Nephron progenitor cell (in vitro differentiated cells): ENCODE measurements at regions not wholly inside any gene's neighbourhood (a gene's known extent, or its start where the extent isn't known, plus 50 kb on each side); places are given as distances from the start of the nearest gene placed in this dataset.

Source experiments
- DNase-seq: peaks from one replicate; pipeline ENCODE4 v3.0.0; 2021
- H3K27ac Mint-ChIP-seq: 2 replicates; pipeline ENCODE4 v1.8.0; 2021; ENCODE audit warnings: mild to moderate bottlenecking, moderate library complexity, mixed read lengths
- H3K27me3 Mint-ChIP-seq: 2 replicates; pipeline ENCODE4 v1.8.0; 2021; ENCODE audit warnings: mild to moderate bottlenecking, low read depth, mixed read lengths; ENCODE audit not compliant: poor library complexity
- H3K36me3 Mint-ChIP-seq: 2 replicates; pipeline ENCODE4 v1.8.0; 2021; ENCODE audit warnings: low read depth, mixed read lengths
- H3K4me1 Mint-ChIP-seq: 2 replicates; pipeline ENCODE4 v1.8.0; 2021; ENCODE audit warnings: mixed read lengths
- H3K4me3 Mint-ChIP-seq: 2 replicates; pipeline ENCODE4 v1.8.0; 2021; ENCODE audit warnings: mild to moderate bottlenecking, moderate library complexity, mixed read lengths
- H3K9me3 Mint-ChIP-seq: 2 replicates; pipeline ENCODE4 v1.8.0; 2021; ENCODE audit warnings: mild to moderate bottlenecking, moderate library complexity, mixed read lengths
- TF ChIP-seq, protein P1 (sequence below): fragments of 200-600 bp; sonication (generic); IDR thresholded peaks from 2 replicates; pipeline ENCODE4 v1.5.0; 2021; ENCODE audit warnings: antibody characterized with exemption

DNA sequence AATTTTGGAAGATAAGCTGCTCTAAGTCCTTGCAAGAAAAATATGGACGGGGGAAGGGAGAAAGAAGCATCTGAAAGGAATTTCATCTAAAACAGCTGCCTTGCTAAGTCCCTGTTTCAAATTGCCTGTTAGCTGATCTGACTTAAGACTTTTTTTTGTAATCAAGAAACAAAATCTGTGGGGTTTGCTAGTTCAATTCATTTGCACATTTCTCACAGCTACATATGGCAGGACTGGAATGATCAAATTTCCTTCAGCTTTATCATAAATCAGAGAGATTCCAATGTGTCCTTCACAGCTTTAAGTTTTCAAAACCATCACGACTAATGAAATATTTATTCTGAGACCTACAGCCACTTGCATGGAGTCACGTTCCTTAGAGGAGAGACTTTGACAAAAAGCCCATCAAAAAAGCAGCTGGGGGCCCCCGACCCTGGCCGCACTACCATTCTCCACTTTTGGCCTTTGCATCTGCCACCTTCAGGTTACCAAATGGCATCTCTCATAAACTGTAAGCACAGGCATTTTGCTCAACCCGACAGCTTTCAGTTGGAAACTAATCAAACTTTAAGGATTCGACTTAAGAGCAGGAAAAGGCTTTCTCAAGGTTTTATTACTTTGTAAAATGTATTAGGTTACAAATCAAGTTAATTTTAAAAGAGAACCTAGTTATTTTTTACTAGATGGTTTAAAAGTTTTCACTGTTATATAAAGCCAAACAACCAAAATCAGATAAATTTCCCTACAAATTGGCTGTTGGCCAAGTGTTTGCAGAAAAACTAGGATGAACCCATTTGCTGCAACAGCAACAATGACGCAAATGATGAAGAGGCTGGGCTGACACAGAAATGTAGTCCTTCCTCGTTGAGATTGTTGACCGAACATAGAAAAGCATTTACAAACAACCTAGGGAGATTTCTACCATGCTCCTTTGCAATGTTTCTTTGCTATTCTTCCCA is 100.4 kb upstream of the RND3 start:
- Mint-ChIP-seq H3K4me3 (no peak overlapping the region), H3K36me3 (no peaks in the 10 kb centered on the region), H3K27ac (no peak overlapping the region), H3K27me3 (peaks cover 3% of the 10 kb centered on the region), H3K4me1 (peaks cover 17% of the 10 kb centered on the region), H3K9me3 (peaks cover 5% of the 10 kb centered on the region)
- no peak for DNase-seq
- TF ChIP-seq, protein P1, sequence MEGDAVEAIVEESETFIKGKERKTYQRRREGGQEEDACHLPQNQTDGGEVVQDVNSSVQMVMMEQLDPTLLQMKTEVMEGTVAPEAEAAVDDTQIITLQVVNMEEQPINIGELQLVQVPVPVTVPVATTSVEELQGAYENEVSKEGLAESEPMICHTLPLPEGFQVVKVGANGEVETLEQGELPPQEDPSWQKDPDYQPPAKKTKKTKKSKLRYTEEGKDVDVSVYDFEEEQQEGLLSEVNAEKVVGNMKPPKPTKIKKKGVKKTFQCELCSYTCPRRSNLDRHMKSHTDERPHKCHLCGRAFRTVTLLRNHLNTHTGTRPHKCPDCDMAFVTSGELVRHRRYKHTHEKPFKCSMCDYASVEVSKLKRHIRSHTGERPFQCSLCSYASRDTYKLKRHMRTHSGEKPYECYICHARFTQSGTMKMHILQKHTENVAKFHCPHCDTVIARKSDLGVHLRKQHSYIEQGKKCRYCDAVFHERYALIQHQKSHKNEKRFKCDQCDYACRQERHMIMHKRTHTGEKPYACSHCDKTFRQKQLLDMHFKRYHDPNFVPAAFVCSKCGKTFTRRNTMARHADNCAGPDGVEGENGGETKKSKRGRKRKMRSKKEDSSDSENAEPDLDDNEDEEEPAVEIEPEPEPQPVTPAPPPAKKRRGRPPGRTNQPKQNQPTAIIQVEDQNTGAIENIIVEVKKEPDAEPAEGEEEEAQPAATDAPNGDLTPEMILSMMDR: no peak

DNA sequence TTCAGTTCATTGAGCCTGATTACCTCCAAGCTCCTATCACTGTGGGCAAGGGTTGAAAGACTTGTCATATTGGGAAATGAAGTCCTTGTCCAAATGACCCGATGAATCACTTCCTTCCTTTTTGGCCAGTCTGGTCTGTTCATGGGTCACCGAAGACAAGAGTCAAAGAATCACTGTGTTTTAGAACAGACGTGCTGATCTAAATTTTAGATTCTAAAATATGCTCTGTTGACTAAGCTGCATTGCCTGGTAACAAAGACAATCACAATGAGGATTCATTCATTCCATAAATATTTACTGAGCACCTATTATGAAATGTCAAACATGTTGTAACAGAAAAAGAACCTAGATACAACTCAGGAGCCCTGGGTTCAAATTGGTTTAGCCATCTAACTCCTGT is 99.4 kb upstream of the RND3 start:
- Mint-ChIP-seq H3K4me3 (no peak overlapping the region), H3K36me3 (no peaks in the 10 kb centered on the region), H3K9me3 (peaks cover 13% of the 10 kb centered on the region), H3K4me1 (peaks cover 17% of the 10 kb centered on the region), H3K27me3 (no peaks in the 10 kb centered on the region), H3K27ac (no peak overlapping the region)
- DNase-seq: no peak
- TF ChIP-seq, protein P1: no peak

DNA sequence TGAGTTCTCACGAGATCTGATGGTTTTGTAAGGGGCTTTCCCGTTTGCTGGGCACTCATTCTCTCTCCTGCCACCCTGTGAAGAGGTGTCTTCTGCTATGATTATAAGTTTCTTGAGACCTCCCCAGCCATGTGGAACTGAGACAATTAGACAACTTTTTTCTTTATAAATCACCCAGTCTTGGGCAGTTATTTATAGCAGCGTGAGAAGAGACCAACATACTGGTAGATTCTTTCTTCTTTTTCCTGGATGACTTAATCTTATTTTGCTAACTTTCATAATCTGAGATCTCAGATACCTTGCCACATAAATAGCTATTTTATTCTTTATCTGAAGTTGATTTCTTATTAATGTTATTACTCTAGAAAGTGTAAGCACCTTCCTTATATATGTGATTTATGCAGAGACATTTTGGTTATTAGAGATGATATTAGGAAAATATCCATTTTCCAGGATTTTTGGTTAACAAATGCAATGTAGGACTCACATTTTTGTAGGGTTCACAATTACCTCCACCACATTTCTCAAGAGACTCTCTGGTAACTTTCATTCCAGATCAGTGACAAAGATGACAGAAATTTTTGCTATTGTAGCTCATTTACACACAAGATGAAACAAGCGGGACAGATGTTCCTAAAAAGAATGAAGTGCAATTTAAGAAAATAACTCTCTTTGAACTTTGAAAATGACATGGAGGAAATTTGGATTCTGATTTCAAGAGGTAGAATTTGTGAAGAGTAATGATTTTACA is 97.9 kb upstream of the RND3 start:
- peaks cover 17% of the 10 kb centered on the region for H3K4me1 Mint-ChIP-seq
- no peaks in the 10 kb centered on the region for H3K27me3 Mint-ChIP-seq

DNA sequence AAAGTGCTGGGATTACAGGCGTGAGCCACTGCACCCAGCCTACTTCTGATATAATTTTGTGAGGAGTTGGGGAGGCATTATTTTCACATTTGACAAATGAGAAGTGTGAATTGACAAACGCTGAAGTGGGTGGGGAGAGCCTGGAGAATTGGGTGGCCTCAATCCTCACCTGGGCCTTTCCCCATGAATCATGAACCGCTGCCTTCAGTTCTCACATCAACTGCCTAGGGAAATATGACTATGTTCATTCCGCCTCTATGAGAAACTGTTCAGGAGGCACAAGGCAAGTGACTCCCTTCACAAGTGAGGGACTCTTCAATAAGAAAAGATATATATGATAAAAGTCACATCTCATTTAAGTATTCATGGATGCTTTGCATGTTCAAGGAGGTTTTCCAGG is 96.6 kb upstream of the RND3 start:
- Mint-ChIP-seq H3K9me3 (peaks cover 34% of the 10 kb centered on the region), H3K4me1 (peaks cover 17% of the 10 kb centered on the region), H3K27ac (no peak overlapping the region), H3K27me3 (no peaks in the 10 kb centered on the region), H3K4me3 (no peak overlapping the region), H3K36me3 (peaks cover 7% of the 10 kb centered on the region)
- TF ChIP-seq, protein P1: no peak
- no peak for DNase-seq

More for the DNA sequence above, 97.9 kb upstream of the RND3 start:
- Mint-ChIP-seq H3K9me3 (peaks cover 21% of the 10 kb centered on the region), H3K4me3 (no peak overlapping the region), H3K27ac (no peak overlapping the region), H3K36me3 (no peaks in the 10 kb centered on the region)
- no peak for DNase-seq
- TF ChIP-seq, protein P1: no peak

DNA sequence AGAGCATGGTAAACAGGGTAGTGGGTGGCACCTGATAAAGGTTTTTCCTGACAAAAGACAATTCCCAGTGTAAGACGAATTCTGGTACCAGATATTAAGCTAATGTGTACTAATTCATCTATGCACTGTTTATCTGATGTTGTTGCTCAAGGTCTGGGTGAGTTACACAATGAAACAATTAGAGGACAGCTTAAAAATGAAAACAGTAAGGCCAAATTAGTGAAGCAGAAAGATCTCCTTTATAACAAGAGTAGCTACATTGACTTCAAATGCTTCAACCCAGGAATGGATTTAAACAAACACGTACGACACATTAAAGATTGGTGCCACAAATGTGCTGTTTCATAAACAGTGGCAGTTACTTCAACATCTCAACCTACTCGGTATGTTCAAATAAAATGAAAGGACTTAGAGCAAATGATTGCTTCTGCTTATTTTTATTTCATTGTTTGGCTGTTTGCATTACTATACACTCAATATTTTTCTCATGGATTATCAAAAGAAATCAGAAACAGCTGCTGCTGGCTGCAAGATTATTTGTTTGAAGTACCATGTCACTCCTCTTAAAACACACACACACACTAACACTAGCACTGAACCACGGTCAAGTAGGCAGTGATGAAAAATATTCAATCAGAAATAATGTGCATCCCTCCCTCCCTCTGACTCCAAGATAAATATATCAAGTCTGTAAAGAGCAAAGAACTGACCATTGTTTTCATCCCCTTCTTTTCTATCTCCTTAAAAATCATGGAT is 94.4 kb upstream of the RND3 start:
- Mint-ChIP-seq H3K36me3 (peaks cover 23% of the 10 kb centered on the region), H3K4me1 (peaks cover 7% of the 10 kb centered on the region), H3K4me3 (no peak overlapping the region), H3K9me3 (peaks cover 56% of the 10 kb centered on the region), H3K27me3 (no peaks in the 10 kb centered on the region), H3K27ac (no peak overlapping the region)
- TF ChIP-seq, protein P1: no peak
- DNase-seq: no peak
